T-cell (primary cell): ENCODE measurements at regions not wholly inside any gene's neighbourhood (a gene's known extent, or its start where the extent isn't known, plus 50 kb on each side); places are given as distances from the start of the nearest gene placed in this dataset.
"Not testable (repeated sequence)": the region's sequence is repeated elsewhere in the genome, so short reads cannot be mapped to it uniquely, and the experiment has no call there.

Experiments used
- ATAC-seq, 4 experiments: fragments of 200-7000 bp in 3 of 4; fragments of 150-1000 bp in 1 of 4; cut with Tn5 transposase; replicated peaks in 1 of 4; 1 replicate in 3 of 4; 2 replicates in 1 of 4; pipeline ENCODE4 v1.10.0; 2021; ENCODE audit warnings: moderate library complexity in 3 of 4, mild to moderate bottlenecking in 2 of 4, moderate number of reproducible peaks in 1 of 4
- CTCF ChIA-PET, 2 donors: fragments of 300-600 bp; sonication (Branson Sonifier 250); formaldehyde crosslinking; loops; one replicate each; lab custom pipeline; 2022; ENCODE audit warnings: antibody characterized with exemption in 2 of 2; lab: Charles Lee
- POLR2A ChIA-PET, 2 donors: fragments of 300-600 bp; sonication (Branson Sonifier 250); formaldehyde crosslinking; loops; one replicate each; lab custom pipeline; 2022; ENCODE audit warnings: antibody characterized with exemption in 2 of 2; lab: Charles Lee
- DNase-seq, 35 experiments: peaks; one replicate each; pipeline versions ENCODE4 v3.0.0 to v3.0.0-alpha.2; 2013 to 2023
- H3K27ac ChIP-seq: one replicate; pipeline ENCODE4 v1.5.1; 2013; ENCODE audit warnings: low read length
- H3K27me3 ChIP-seq, 2 experiments: replicated peaks in 1 of 2; 1 replicate in 1 of 2; 2 replicates in 1 of 2; pipeline versions ENCODE4 v1.6.1 to v1.7.0; 2013; ENCODE audit warnings: low read length in 1 of 2, mixed read lengths in 1 of 2; ENCODE audit not compliant: control insufficient read depth in 2 of 2, insufficient read depth in 2 of 2; ENCODE audit errors: extremely low read depth in 1 of 2
- H3K36me3 ChIP-seq, 2 donors: 1 replicate in 1 of 2; 2 replicates in 1 of 2; pipeline versions ENCODE4 v1.6.1 to v1.7.0; 2013; ENCODE audit warnings: low read length in 1 of 2; ENCODE audit not compliant: control insufficient read depth in 2 of 2, insufficient read depth in 1 of 2; ENCODE audit errors: extremely low read depth in 1 of 2
- H3K4me1 ChIP-seq, 2 experiments: 1 replicate in 1 of 2; 2 replicates in 1 of 2; pipeline versions ENCODE4 v1.6.1 to v1.7.0; 2013; ENCODE audit warnings: low read length in 2 of 2, mixed read lengths in 1 of 2; ENCODE audit not compliant: insufficient read depth in 2 of 2, control insufficient read depth in 1 of 2; ENCODE audit errors: extremely low read depth in 1 of 2
- H3K4me3 ChIP-seq, 2 donors: 1 replicate in 1 of 2; 2 replicates in 1 of 2; pipeline versions ENCODE4 v1.5.1 to v1.7.0; 2013; ENCODE audit warnings: mild to moderate bottlenecking in 2 of 2, low read length in 1 of 2, moderate library complexity in 1 of 2; ENCODE audit not compliant: control insufficient read depth in 1 of 2; ENCODE audit errors: extremely low read depth in 1 of 2
- H3K9me3 ChIP-seq: 2 replicates; pipeline ENCODE4 v1.7.0; 2013
- H3K27ac Mint-ChIP-seq, 2 donors: one replicate each; pipeline ENCODE4 v1.8.0; 2020 to 2021; ENCODE audit warnings: mild to moderate bottlenecking in 2 of 2, mixed read lengths in 2 of 2
- H3K27me3 Mint-ChIP-seq, 2 donors: one replicate each; pipeline ENCODE4 v1.8.0; 2021 to 2022; ENCODE audit warnings: mixed read lengths in 2 of 2
- H3K36me3 Mint-ChIP-seq: one replicate; pipeline ENCODE4 v1.8.0; 2021; ENCODE audit warnings: mixed read lengths
- H3K4me1 Mint-ChIP-seq, 3 donors: one replicate each; pipeline ENCODE4 v1.8.0; 2020 to 2022; ENCODE audit warnings: mixed read lengths in 3 of 3, mild to moderate bottlenecking in 1 of 3
- H3K4me3 Mint-ChIP-seq, 3 donors: one replicate each; pipeline ENCODE4 v1.8.0; 2020 to 2022; ENCODE audit warnings: mild to moderate bottlenecking in 3 of 3, mixed read lengths in 3 of 3, moderate library complexity in 3 of 3
- H3K9me3 Mint-ChIP-seq, 3 donors: one replicate each; pipeline ENCODE4 v1.8.0; 2020 to 2022; ENCODE audit warnings: mixed read lengths in 3 of 3
- WGBS: methylation state at CpG from one replicate; pipeline ENCODE4 v1.1.5; 2013; ENCODE audit warnings: missing lambda C conversion rate; ENCODE audit not compliant: insufficient coverage; 5-methylcytosine and 5-hydroxymethylcytosine counted together

GRCh38 chr9:13907842-13908241 is 406.1 kb downstream of the NFIB start:
- H3K36me3 ChIP-seq, H3K9me3 ChIP-seq, H3K27me3 Mint-ChIP-seq, H3K4me1 ChIP-seq, H3K27ac Mint-ChIP-seq, CTCF ChIA-PET, H3K4me3 Mint-ChIP-seq, H3K4me3 ChIP-seq, POLR2A ChIA-PET, ATAC-seq, H3K27ac ChIP-seq, H3K36me3 Mint-ChIP-seq, H3K4me1 Mint-ChIP-seq, DNase-seq, H3K27me3 ChIP-seq: not testable (repeated sequence)
- no CpG with 5 or more reads among the region's 3 CpGs for WGBS
- H3K9me3 Mint-ChIP-seq: peaks cover 0 to 17% (median 15%) of the 10 kb centered on the region in 3 donors

GRCh38 chr9:13904746-13905145 is 409.2 kb downstream of the NFIB start:
- peaks cover 0 to 19% (median 15%) of the 10 kb centered on the region in 3 donors for H3K9me3 Mint-ChIP-seq
- Histone ChIP-seq H3K27ac (no peak overlapping the region), H3K9me3 (no peaks in the 10 kb centered on the region), H3K27me3 (no peaks in the 10 kb centered on the region), H3K4me1 (no peaks in the 10 kb centered on the region), H3K4me3 (no peak overlapping the region), H3K36me3 (no peaks in the 10 kb centered on the region)
- no peak for ATAC-seq
- POLR2A ChIA-PET: no interaction called here
- no peak overlapping the region for H3K27ac Mint-ChIP-seq
- no peaks in the 10 kb centered on the region for H3K36me3 Mint-ChIP-seq
- DNase-seq: no peak
- no peaks in the 10 kb centered on the region for H3K4me1 Mint-ChIP-seq
- no peak overlapping the region for H3K4me3 Mint-ChIP-seq
- CTCF ChIA-PET: no interaction called here
- no peaks in the 10 kb centered on the region for H3K27me3 Mint-ChIP-seq

- DNase-seq: no peak
- no peak for ATAC-seq
- no peaks in the 10 kb centered on the region for H3K27me3 Mint-ChIP-seq
- Histone ChIP-seq H3K27me3 (no peaks in the 10 kb centered on the region), H3K36me3 (no peaks in the 10 kb centered on the region), H3K4me1 (no peaks in the 10 kb centered on the region), H3K9me3 (no peaks in the 10 kb centered on the region), H3K4me3 (no peak overlapping the region), H3K27ac (no peak overlapping the region)
- H3K36me3 Mint-ChIP-seq: no peaks in the 10 kb centered on the region
- POLR2A ChIA-PET: no interaction called here
- no peak overlapping the region for H3K27ac Mint-ChIP-seq
- CTCF ChIA-PET: no interaction called here
- H3K4me1 Mint-ChIP-seq: no peaks in the 10 kb centered on the region
- H3K9me3 Mint-ChIP-seq: peaks cover 0 to 19% (median 15%) of the 10 kb centered on the region in 3 donors
- H3K4me3 Mint-ChIP-seq: no peak overlapping the region
- 83% methylated on average over 1 of the region's 4 CpGs for WGBS
Measured at GRCh38 chr9:13904311-13904710, 409.6 kb downstream of the NFIB start.

- ATAC-seq (no peak), DNase-seq (no peak)
- H3K36me3 ChIP-seq: no peaks in the 10 kb centered on the region
- Mint-ChIP-seq H3K27me3 (no peaks in the 10 kb centered on the region), H3K4me1 (no peaks in the 10 kb centered on the region), H3K4me3 (no peak overlapping the region), H3K9me3 (peaks cover 0 to 17% (median 11%) of the 10 kb centered on the region in 3 donors), H3K36me3 (no peaks in the 10 kb centered on the region), H3K27ac (no peak overlapping the region)
- H3K27me3 ChIP-seq: no peaks in the 10 kb centered on the region
- no peaks in the 10 kb centered on the region for H3K9me3 ChIP-seq
- CTCF ChIA-PET: no interaction called here
- H3K4me3 ChIP-seq: no peak overlapping the region
- no peak overlapping the region for H3K27ac ChIP-seq
- H3K4me1 ChIP-seq: no peaks in the 10 kb centered on the region
- POLR2A ChIA-PET: no interaction called here
Measured at GRCh38 chr9:13902286-13903066, 411.5 kb downstream of the NFIB start.

GRCh38 chr9:13901176-13901575 is 412.8 kb downstream of the NFIB start:
- Histone ChIP-seq H3K9me3 (no peaks in the 10 kb centered on the region), H3K4me3 (no peak overlapping the region), H3K4me1 (no peaks in the 10 kb centered on the region), H3K36me3 (no peaks in the 10 kb centered on the region), H3K27me3 (no peaks in the 10 kb centered on the region), H3K27ac (no peak overlapping the region)
- H3K36me3 Mint-ChIP-seq: no peaks in the 10 kb centered on the region
- no peaks in the 10 kb centered on the region for H3K4me1 Mint-ChIP-seq
- H3K27ac Mint-ChIP-seq: no peak overlapping the region
- no CpG with 5 or more reads among the region's 3 CpGs for WGBS
- no peaks in the 10 kb centered on the region for H3K27me3 Mint-ChIP-seq
- CTCF ChIA-PET: no interaction called here
- peaks cover 0 to 11% (median 7%) of the 10 kb centered on the region in 3 donors for H3K9me3 Mint-ChIP-seq
- POLR2A ChIA-PET: no interaction called here
- H3K4me3 Mint-ChIP-seq: no peak overlapping the region
- DNase-seq (no peak), ATAC-seq (no peak)

GRCh38 chr9:13900449-13900848 is 413.5 kb downstream of the NFIB start:
- no peak for DNase-seq
- H3K27ac Mint-ChIP-seq: no peak overlapping the region
- no CpG with 5 or more reads among the region's 5 CpGs for WGBS

GRCh38 chr9:13899924-13900323 is 414.0 kb downstream of the NFIB start:
- Histone ChIP-seq H3K4me1 (no peaks in the 10 kb centered on the region), H3K36me3 (no peaks in the 10 kb centered on the region), H3K4me3 (no peak overlapping the region), H3K9me3 (no peaks in the 10 kb centered on the region), H3K27me3 (no peaks in the 10 kb centered on the region), H3K27ac (no peak overlapping the region)
- Mint-ChIP-seq H3K4me3 (no peak overlapping the region), H3K27ac (no peak overlapping the region), H3K9me3 (peaks cover 0 to 4% (median 3%) of the 10 kb centered on the region in 3 donors), H3K4me1 (no peaks in the 10 kb centered on the region), H3K27me3 (no peaks in the 10 kb centered on the region), H3K36me3 (no peaks in the 10 kb centered on the region)
- ATAC-seq (no peak), DNase-seq (no peak)
- CTCF ChIA-PET: no interaction called here
- WGBS: 67% methylated on average over 2 of the region's 7 CpGs
- POLR2A ChIA-PET: no interaction called here

More at GRCh38 chr9:13900449-13900848, 413.5 kb downstream of the NFIB start:
- Histone ChIP-seq H3K4me1 (no peaks in the 10 kb centered on the region), H3K9me3 (no peaks in the 10 kb centered on the region), H3K4me3 (no peak overlapping the region), H3K36me3 (no peaks in the 10 kb centered on the region), H3K27ac (no peak overlapping the region), H3K27me3 (no peaks in the 10 kb centered on the region)
- ATAC-seq: no peak
- Mint-ChIP-seq H3K27me3 (no peaks in the 10 kb centered on the region), H3K9me3 (peaks cover 0 to 8% (median 4%) of the 10 kb centered on the region in 3 donors), H3K4me3 (no peak overlapping the region), H3K36me3 (no peaks in the 10 kb centered on the region), H3K4me1 (no peaks in the 10 kb centered on the region)
- POLR2A ChIA-PET: no interaction called here
- CTCF ChIA-PET: no interaction called here
